Pancreas (tissue), 10 donors: ENCODE measurements at regions not wholly inside any gene's neighbourhood (a gene's known extent, or its start where the extent isn't known, plus 50 kb on each side); places are given as distances from the start of the nearest gene placed in this dataset.

ENCODE experiments used
- ATAC-seq, 4 donors: fragments of 200-7000 bp; cut with Tn5 transposase; one replicate each; pipeline versions ENCODE4 v1.8.0 to v1.9.1; 2020; ENCODE audit warnings: mild to moderate bottlenecking in 4 of 4, moderate library complexity in 4 of 4
- DNase-seq, 6 donors: peaks; one replicate each; pipeline ENCODE4 v3.0.0-alpha.2; 2020
- FAIRE-seq: peaks from 2 replicates; lab custom pipeline; 2012; peaks lifted over from hg19 to GRCh38; lab: Jason Lieb, UNC
- H3K27ac ChIP-seq, 4 donors: fragments of 200-600 bp; sonication (generic); 1 replicate in 3 of 4; 2 replicates in 1 of 4; pipeline versions ENCODE4 v1.5.0 to v1.8.0; 2020
- H3K27me3 ChIP-seq, 4 donors: fragments of 200-600 bp; one replicate each; pipeline ENCODE4 v1.8.0; 2021
- H3K36me3 ChIP-seq, 3 donors: fragments of 200-600 bp; sonication (generic) in 1 of 3; one replicate each; pipeline versions ENCODE4 v1.5.0 to v1.8.0; 2020 to 2021
- H3K4me1 ChIP-seq, 3 donors: fragments of 200-600 bp; one replicate each; pipeline ENCODE4 v1.8.0; 2021
- H3K4me3 ChIP-seq, 4 donors: fragments of 200-600 bp; sonication (generic) in 2 of 4; one replicate each; pipeline versions ENCODE4 v1.5.0 to v1.8.0; 2020 to 2021
- H3K9me3 ChIP-seq, 4 donors: fragments of 200-600 bp; one replicate each; pipeline ENCODE4 v1.8.0; 2021
- CTCF ChIP-seq, 4 donors: fragments of 200-600 bp; sonication (generic) in 3 of 4; IDR thresholded peaks; one replicate each; pipeline versions ENCODE4 v1.5.0 to v1.8.0; 2021; ENCODE audit warnings: antibody characterized with exemption in 4 of 4
- WGBS, 2 donors: extraction: QIAGEN DNeasy Blood & Tissue Kit; methylation state at CpG; one replicate each; pipeline ENCODE4 v1.1.7; 2013; 5-methylcytosine and 5-hydroxymethylcytosine counted together
- intact Hi-C, 3 donors: fragments of 100-400 bp; cut with DNase I; formaldehyde crosslinking; loops; one replicate each; pipeline versions ENCODE4 v1.11.1 to v1.14.2; 2022
- donor health status: healthy with polysubstance abuse.
- donor health status: DM: no; HTN: no; CAD: no; lungs with moderate emphysema.
- donor health status: DM: no; HTN: no; CAD: no.
- donor health status: control.
- donor health status: control.
- donor health status: Bipolar disorder and iron deficiency.
- donor health status: DM: yes; HTN: yes; CAD: no.
- donor health status: DM: no; HTN: no; CAD: no.
- donor health status: DM: no; HTN: no; CAD: no.
- donor health status: DM: yes; HTN: yes; CAD: no.

- Histone ChIP-seq H3K27ac (no peak overlapping the region), H3K9me3 (no peaks in the 10 kb centered on the region), H3K27me3 (no peaks in the 10 kb centered on the region), H3K4me1 (no peaks in the 10 kb centered on the region), H3K36me3 (no peaks in the 10 kb centered on the region), H3K4me3 (no peak overlapping the region)
- DNase-seq (no peak), FAIRE-seq (no peak), ATAC-seq (peak in 1 of 4 donors; percentile 32)
- WGBS, 2 donors = 47 to 55% methylated on average over 1 of the region's 1 CpG
- intact Hi-C loops = no loop called here
- TF ChIP-seq CTCF (IDR thresholded peaks at IDR 0.05) = no peak
These were observed 680.2 kb upstream of the CHAC2 start for GRCh38 chr2:53087262-53087873.

GRCh38 chr2:53077413-53077812 lies 690.2 kb upstream of the CHAC2 start:
- no peak for FAIRE-seq
- H3K36me3 ChIP-seq = no peaks in the 10 kb centered on the region
- H3K4me3 ChIP-seq = no peak overlapping the region
- ATAC-seq = no peak
- H3K9me3 ChIP-seq = no peaks in the 10 kb centered on the region
- TF ChIP-seq CTCF (IDR thresholded peaks at IDR 0.05) = no peak
- H3K27me3 ChIP-seq = no peaks in the 10 kb centered on the region
- no peak overlapping the region for H3K27ac ChIP-seq
- intact Hi-C loops = no loop called here
- no peak for DNase-seq
- H3K4me1 ChIP-seq = no peaks in the 10 kb centered on the region

GRCh38 chr2:53075760-53076159 lies 691.8 kb upstream of the CHAC2 start:
- TF ChIP-seq CTCF (IDR thresholded peaks at IDR 0.05) = no peak

GRCh38 chr2:53067533-53067932 lies 700.1 kb upstream of the CHAC2 start:
- WGBS, 2 donors = 59 to 71% methylated on average over 2 of the region's 2 CpGs
- DNase-seq = no peak
- FAIRE-seq = no peak
- intact Hi-C loops = no loop called here
- Histone ChIP-seq H3K36me3 (no peaks in the 10 kb centered on the region), H3K9me3 (no peaks in the 10 kb centered on the region), H3K27ac (no peak overlapping the region), H3K4me1 (no peaks in the 10 kb centered on the region), H3K4me3 (no peak overlapping the region), H3K27me3 (no peaks in the 10 kb centered on the region)
- ATAC-seq = no peak
- TF ChIP-seq CTCF (IDR thresholded peaks at IDR 0.05) = no peak

More at GRCh38 chr2:53075760-53076159, 691.8 kb upstream of the CHAC2 start:
- no peaks in the 10 kb centered on the region for H3K36me3 ChIP-seq
- no peaks in the 10 kb centered on the region for H3K9me3 ChIP-seq
- 80 to 89% methylated on average over 1 of the region's 1 CpG for WGBS, 2 donors
- no peak for FAIRE-seq
- ATAC-seq = no peak
- H3K4me3 ChIP-seq = no peak overlapping the region
- H3K4me1 ChIP-seq = no peaks in the 10 kb centered on the region
- no peak overlapping the region for H3K27ac ChIP-seq
- intact Hi-C loops = no loop called here
- peak in 3 of 6 donors; percentile 25 to 55 (median 26) for DNase-seq
- no peaks in the 10 kb centered on the region for H3K27me3 ChIP-seq

- TF ChIP-seq CTCF (IDR thresholded peaks at IDR 0.05) = no peak
- Histone ChIP-seq H3K36me3 (no peaks in the 10 kb centered on the region), H3K27ac (no peak overlapping the region), H3K27me3 (no peaks in the 10 kb centered on the region), H3K4me3 (no peak overlapping the region), H3K9me3 (no peaks in the 10 kb centered on the region), H3K4me1 (no peaks in the 10 kb centered on the region)
- ATAC-seq = peak in 1 of 4 donors; percentile 22
- no peak for FAIRE-seq
- 52 to 53% methylated on average over 2 of the region's 2 CpGs for WGBS, 2 donors
- DNase-seq = no peak
- intact Hi-C loops = no loop called here
These were observed 700.5 kb upstream of the CHAC2 start for GRCh38 chr2:53067056-53067455.
